Small intestine (tissue), 7 donors: ENCODE measurements at regions not wholly inside any gene's neighbourhood (a gene's known extent, or its start where the extent isn't known, plus 50 kb on each side); places are given as distances from the start of the nearest gene placed in this dataset.

Experiments used
- DNase-seq, 2 donors: peaks; one replicate each; pipeline versions ENCODE4 v3.0.0 to v3.0.0-alpha.2; 2013
- FAIRE-seq: peaks from 2 replicates; lab custom pipeline; 2012; peaks lifted over from hg19 to GRCh38; lab: Jason Lieb, UNC
- H3K27ac ChIP-seq, 3 donors: one replicate each; pipeline ENCODE4 v1.5.1; 2013; ENCODE audit warnings: low read length in 2 of 3, mild to moderate bottlenecking in 2 of 3, control low read depth in 1 of 3, inconsistent platforms in 1 of 3, low read depth in 1 of 3, moderate library complexity in 1 of 3
- H3K27me3 ChIP-seq, 3 donors: one replicate each; pipeline ENCODE4 v1.6.1; 2013; ENCODE audit warnings: low read length in 3 of 3, inconsistent platforms in 1 of 3; ENCODE audit not compliant: control insufficient read depth in 3 of 3, insufficient read depth in 3 of 3
- H3K36me3 ChIP-seq, 3 donors: one replicate each; pipeline ENCODE4 v1.6.1; 2013; ENCODE audit warnings: low read length in 3 of 3, inconsistent platforms in 1 of 3, low read depth in 1 of 3, mild to moderate bottlenecking in 1 of 3, moderate library complexity in 1 of 3; ENCODE audit not compliant: control insufficient read depth in 3 of 3, insufficient read depth in 2 of 3
- H3K4me1 ChIP-seq, 3 donors: one replicate each; pipeline ENCODE4 v1.6.1; 2013; ENCODE audit warnings: low read length in 2 of 3, inconsistent platforms in 1 of 3, low read depth in 1 of 3, mild to moderate bottlenecking in 1 of 3, moderate library complexity in 1 of 3; ENCODE audit not compliant: control insufficient read depth in 3 of 3, insufficient read depth in 2 of 3
- H3K4me3 ChIP-seq, 3 donors: one replicate each; pipeline ENCODE4 v1.5.1; 2013; ENCODE audit warnings: low read length in 3 of 3, control low read depth in 1 of 3, inconsistent platforms in 1 of 3, low read depth in 1 of 3, mild to moderate bottlenecking in 1 of 3, moderate library complexity in 1 of 3
- H3K9me3 ChIP-seq, 2 donors: one replicate each; pipeline ENCODE4 v1.6.1; 2013; ENCODE audit warnings: low read depth in 1 of 2, low read length in 1 of 2; ENCODE audit not compliant: control insufficient read depth in 2 of 2, insufficient read depth in 1 of 2
- WGBS, 3 donors: extraction: QIAGEN DNeasy Blood & Tissue Kit; methylation state at CpG; one replicate each; pipeline ENCODE4 v1.1.7; 2013; 5-methylcytosine and 5-hydroxymethylcytosine counted together
- donor health status: healthy with polysubstance abuse.
- donor health status: control.
- donor health status: control.
- donor health status: Bipolar disorder and iron deficiency.
- donor health status: healthy.

DNA sequence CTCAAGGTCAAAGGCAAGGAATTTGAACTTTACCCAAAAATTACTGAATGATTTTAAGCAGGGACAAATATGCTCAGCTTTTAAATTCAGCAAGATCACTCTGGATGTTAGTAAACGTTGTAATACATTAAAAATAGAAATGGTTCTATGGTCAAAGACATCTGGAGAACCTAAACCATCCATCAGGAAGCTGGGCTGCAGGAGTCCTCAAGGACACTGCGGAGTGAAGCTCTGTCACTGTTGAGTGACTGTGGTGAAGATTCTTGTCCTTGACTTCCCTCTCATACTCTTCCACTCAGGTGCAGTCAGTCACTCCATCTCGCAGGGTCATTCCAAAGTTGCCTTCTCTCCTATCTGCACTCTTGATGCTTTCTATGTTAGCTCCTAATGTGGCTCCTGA is 450.7 kb downstream of the FOXO1 start:
- WGBS, 3 donors = 88 to 90% (median 88%) methylated on average over 3 of the region's 3 CpGs
- no peak overlapping the region for H3K27ac ChIP-seq
- no peak overlapping the region for H3K4me3 ChIP-seq
- no peaks in the 10 kb centered on the region for H3K27me3 ChIP-seq
- H3K4me1 ChIP-seq = no peaks in the 10 kb centered on the region
- no peaks in the 10 kb centered on the region for H3K36me3 ChIP-seq
- no peaks in the 10 kb centered on the region for H3K9me3 ChIP-seq
- DNase-seq (no peak), FAIRE-seq (no peak)

DNA sequence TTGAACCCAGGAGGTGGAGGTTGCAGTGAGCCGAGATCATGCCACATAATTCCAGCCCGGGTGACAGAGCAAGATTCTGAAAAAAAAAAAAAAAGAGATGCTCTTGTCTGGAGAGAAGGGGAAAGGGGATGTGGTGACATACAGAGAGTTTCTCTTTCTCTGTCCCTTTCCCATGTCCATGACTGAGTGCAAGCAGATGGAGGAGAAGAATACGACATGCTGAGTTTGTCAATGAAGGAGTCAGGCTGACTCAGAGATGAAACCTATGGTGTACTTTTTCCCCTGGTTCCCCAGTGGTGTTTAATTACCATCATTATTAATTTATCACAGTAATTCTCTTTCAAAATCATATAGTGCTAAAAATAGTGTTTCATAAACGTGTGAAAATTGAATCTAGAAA is 448.8 kb downstream of the FOXO1 start:
- no peak for FAIRE-seq
- 64 to 69% (median 68%) methylated on average over 4 of the region's 4 CpGs for WGBS, 3 donors
- Histone ChIP-seq H3K36me3 (no peaks in the 10 kb centered on the region), H3K4me1 (no peaks in the 10 kb centered on the region), H3K4me3 (no peak overlapping the region), H3K9me3 (no peaks in the 10 kb centered on the region), H3K27me3 (no peaks in the 10 kb centered on the region), H3K27ac (no peak overlapping the region)
- no peak for DNase-seq

DNA sequence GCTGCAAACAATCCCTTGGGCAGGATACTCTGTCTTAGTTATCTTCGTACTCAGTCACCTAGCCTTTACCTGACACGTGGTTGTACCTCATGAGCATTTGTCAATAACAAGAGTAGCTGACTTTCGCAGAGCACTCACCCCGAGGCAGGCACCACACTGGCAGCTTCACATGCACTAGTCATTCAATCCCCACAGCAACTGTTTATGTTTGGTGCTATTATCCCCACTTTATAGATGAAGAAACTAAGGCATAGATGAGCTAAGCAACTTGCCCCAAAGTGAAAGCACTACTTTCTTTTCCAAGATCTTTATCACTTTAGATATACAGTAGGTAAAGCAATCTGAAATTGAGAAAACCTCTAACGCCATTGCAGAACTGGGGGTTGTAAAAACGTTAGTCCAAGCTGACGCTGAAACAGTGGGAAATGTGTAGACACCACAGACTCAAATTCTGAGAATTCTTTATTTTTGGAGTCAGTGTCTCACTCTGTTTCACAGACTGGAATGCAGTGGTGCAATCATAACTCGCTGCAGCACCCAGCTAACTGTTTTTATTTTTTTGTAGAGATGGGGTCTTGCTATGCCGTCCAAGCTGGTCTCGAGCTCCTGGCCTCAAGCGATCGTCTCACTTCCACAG is 446.0 kb downstream of the FOXO1 start:
- H3K27ac ChIP-seq = peak overlapping the region in 2 of 3 donors; percentile 35 to 89
- 83 to 84% (median 83%) methylated on average over 12 of the region's 12 CpGs for WGBS, 3 donors
- FAIRE-seq = no peak

DNA sequence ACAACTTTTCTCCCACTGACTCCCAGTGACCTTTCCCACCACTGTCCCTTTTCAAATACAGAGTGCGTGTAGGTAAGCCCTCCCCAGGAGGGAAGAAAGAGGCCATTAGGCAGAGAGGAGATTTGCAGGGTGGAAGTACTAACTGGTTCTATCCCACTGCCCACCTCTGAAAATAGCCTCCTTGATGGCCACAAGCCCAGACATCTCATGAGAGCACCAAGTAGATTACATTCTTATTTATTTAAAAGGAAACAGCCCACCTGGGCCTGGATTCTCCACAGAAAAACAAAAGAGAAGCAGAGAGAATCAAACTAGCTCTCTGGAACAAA is 445.3 kb downstream of the FOXO1 start:
- WGBS, 3 donors = 0 to 45% (median 0%) methylated on average over 1 of the region's 1 CpG
- FAIRE-seq (no peak), DNase-seq (no peak)
- Histone ChIP-seq H3K9me3 (no peaks in the 10 kb centered on the region), H3K36me3 (no peaks in the 10 kb centered on the region), H3K4me3 (no peak overlapping the region), H3K4me1 (no peaks in the 10 kb centered on the region), H3K27ac (peak overlapping the region in 2 of 3 donors; percentile 35 to 89), H3K27me3 (no peaks in the 10 kb centered on the region)

More for the DNA sequence above, 446.0 kb downstream of the FOXO1 start:
- no peak for DNase-seq
- Histone ChIP-seq H3K36me3 (no peaks in the 10 kb centered on the region), H3K4me3 (no peak overlapping the region), H3K27me3 (no peaks in the 10 kb centered on the region), H3K9me3 (no peaks in the 10 kb centered on the region), H3K4me1 (no peaks in the 10 kb centered on the region)

DNA sequence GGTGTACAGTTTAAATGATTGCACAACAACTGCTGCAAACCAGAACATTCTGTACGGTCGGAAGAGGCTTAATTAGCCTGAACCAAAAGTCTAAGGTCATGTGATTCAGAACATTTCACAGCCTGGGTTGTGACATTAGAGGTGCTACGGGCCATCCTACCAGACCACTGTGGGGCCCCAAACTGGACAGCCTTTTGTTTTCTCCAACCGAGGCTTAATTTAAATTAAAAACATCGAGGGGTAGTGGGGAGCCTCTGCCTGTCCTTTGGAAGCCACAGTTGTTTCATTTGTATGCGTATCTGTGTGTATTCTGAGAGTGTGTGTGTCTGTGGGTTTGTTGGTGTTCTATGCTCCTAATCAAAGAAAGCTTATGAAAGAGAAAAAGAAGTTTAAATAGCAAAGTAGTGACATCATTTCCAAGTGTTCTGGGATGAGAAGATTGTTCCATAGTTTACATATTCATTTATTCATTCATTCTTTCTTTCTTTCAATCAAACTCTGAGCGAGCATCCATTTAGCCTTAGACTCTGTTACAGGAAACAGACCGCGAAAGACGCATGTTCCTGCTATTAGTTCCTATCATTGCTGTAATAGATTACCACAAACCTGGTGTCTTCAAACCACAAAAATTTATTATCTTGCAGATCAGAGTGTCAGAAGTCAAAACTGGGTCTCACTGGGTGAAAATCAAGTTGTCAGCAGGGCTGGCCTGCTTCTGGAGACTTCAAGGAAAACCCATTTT is 444.8 kb downstream of the FOXO1 start:
- Histone ChIP-seq H3K27me3 (no peaks in the 10 kb centered on the region), H3K4me1 (no peaks in the 10 kb centered on the region), H3K9me3 (no peaks in the 10 kb centered on the region), H3K27ac (peak overlapping the region in 2 of 3 donors; percentile 38 to 89), H3K36me3 (no peaks in the 10 kb centered on the region), H3K4me3 (no peak overlapping the region)
- DNase-seq (peak; percentile 20 to 77), FAIRE-seq (no peak)
- 56 to 62% (median 60%) methylated on average over 10 of the region's 10 CpGs for whole genome bisulfite sequencing, 3 donors

DNA sequence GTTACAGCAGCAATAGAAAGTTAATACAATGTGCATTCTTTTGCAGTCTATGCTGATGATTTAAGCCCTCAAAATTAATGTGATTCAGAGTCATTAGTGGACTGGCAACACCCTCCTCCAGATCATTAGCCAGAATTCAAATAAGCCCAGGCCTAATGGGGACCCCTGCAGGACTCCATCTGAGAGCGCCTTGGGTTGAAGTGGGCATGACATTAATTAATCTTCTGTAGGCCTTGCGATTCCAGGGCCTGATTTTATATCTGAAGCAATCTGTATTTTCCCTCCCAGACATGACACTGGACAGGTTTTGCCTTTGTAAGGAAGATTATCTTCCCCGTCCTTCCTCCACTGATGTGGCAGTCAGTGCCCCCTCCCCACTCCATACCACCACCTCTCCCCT is 442.9 kb downstream of the FOXO1 start:
- H3K27me3 ChIP-seq = no peaks in the 10 kb centered on the region
- H3K4me1 ChIP-seq = no peaks in the 10 kb centered on the region
- 71 to 95% (median 93%) methylated on average over 3 of the region's 3 CpGs for WGBS, 3 donors
- H3K36me3 ChIP-seq = no peaks in the 10 kb centered on the region
- DNase-seq = no peak
- H3K9me3 ChIP-seq = no peaks in the 10 kb centered on the region
- no peak for FAIRE-seq
- H3K27ac ChIP-seq = no peak overlapping the region
- no peak overlapping the region for H3K4me3 ChIP-seq

DNA sequence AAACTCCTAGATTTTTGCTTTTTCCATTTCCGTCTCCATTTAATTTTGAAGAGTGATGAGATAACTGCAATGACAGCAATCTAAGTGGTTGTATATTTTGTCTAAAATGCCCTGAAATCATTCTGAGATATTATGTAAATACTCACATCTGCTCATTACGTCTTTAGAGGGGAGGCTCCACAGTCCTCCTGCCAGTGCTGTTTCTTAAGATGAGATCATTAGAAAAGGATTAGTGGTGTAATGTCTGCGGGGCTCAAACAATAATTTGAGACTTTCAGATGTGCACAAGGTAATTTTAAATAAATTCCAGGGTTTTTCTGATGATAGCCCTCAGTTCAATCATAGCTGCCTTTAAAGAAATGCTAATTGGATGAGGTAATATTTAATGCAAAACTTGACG is 437.9 kb downstream of the FOXO1 start:
- no peak overlapping the region for H3K27ac ChIP-seq

DNA sequence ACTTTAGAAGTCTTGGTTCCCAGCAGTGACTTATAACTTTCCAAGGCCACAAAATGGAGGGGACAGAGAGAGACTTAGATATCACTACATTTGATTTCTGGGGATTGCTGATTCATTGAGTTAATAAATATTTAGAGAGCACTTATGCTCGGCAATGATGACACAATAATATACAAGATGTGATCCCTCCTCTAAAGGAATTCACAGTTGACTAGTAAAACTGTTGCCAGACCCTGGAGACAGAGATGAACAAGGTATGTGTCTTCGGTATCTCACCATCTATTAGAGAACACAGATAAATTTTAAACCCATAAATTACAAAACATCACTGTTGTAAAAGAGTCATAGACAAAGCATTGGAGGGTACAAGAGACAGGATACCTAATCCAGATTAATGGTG is 437.5 kb downstream of the FOXO1 start:
- Histone ChIP-seq H3K4me3 (no peak overlapping the region), H3K27me3 (no peaks in the 10 kb centered on the region), H3K4me1 (no peaks in the 10 kb centered on the region), H3K9me3 (no peaks in the 10 kb centered on the region), H3K27ac (no peak overlapping the region), H3K36me3 (no peaks in the 10 kb centered on the region)
- FAIRE-seq = no peak
- DNase-seq = no peak
- WGBS, 3 donors = 43 to 44% (median 44%) methylated on average over 2 of the region's 2 CpGs

More for the DNA sequence above, 437.9 kb downstream of the FOXO1 start:
- DNase-seq (no peak), FAIRE-seq (no peak)
- Histone ChIP-seq H3K4me1 (no peaks in the 10 kb centered on the region), H3K9me3 (no peaks in the 10 kb centered on the region), H3K36me3 (no peaks in the 10 kb centered on the region), H3K4me3 (no peak overlapping the region), H3K27me3 (no peaks in the 10 kb centered on the region)
- 67 to 81% (median 76%) methylated on average over 4 of the region's 4 CpGs for WGBS, 3 donors
